ENCODE measurements at regions not wholly inside any gene's neighbourhood (a gene's known extent, or its start where the extent isn't known, plus 50 kb on each side); places are given as distances from the start of the nearest gene placed in this dataset.

- DNase-seq (ENCODE audit: low read depth in 2 of 2) = no peak
These were observed 102.2 kb downstream of the INSIG2 start for GRCh38 chr2:118190474-118190873.

GRCh38 chr2:118186858-118187254 lies 98.6 kb downstream of the INSIG2 start:
- no peak for DNase-seq (ENCODE audit: low read depth in 2 of 2)

- peak; percentile 83 to 88 for DNase-seq (ENCODE audit: low read depth in 2 of 2)
These were observed 98.0 kb downstream of the INSIG2 start for GRCh38 chr2:118186110-118186857.

GRCh38 chr2:118185210-118186109 lies 97.2 kb downstream of the INSIG2 start:
- DNase-seq (ENCODE audit: low read depth in 2 of 2) = peak; percentile 36 to 37

DNA sequence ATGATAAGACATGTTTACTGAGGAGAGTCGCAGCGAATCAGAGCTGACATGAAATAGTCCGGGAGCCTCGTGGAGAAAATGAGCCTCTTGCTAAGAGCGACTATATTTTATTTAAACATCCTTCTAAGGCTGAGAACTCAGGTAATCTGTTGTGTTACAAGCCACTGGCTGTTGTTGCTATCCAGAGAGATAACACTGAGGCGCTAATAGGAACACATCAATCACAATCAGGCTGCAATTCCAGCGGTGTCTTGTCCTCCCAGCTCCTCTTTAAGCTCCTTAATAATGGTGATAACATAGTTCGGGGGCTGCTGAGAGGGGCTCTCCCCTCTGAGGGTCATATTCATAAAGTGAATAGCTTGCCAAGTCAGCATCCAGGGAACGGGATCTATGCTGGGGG lies 95.1 kb downstream of the INSIG2 start:
- no peak for DNase-seq (ENCODE audit: low read depth in 2 of 2)

GRCh38 chr2:118179445-118179844 lies 91.2 kb downstream of the INSIG2 start:
- DNase-seq (ENCODE audit: low read depth in 2 of 2) = no peak

- DNase-seq (ENCODE audit: low read depth in 2 of 2) = no peak
These were observed 89.6 kb downstream of the INSIG2 start for GRCh38 chr2:118177884-118178283.

- DNase-seq (ENCODE audit: low read depth in 2 of 2) = no peak
These were observed 89.0 kb downstream of the INSIG2 start for GRCh38 chr2:118177318-118177717.

- DNase-seq (ENCODE audit: low read depth in 2 of 2) = no peak
These were observed 88.3 kb downstream of the INSIG2 start for GRCh38 chr2:118176601-118177000.

DNA sequence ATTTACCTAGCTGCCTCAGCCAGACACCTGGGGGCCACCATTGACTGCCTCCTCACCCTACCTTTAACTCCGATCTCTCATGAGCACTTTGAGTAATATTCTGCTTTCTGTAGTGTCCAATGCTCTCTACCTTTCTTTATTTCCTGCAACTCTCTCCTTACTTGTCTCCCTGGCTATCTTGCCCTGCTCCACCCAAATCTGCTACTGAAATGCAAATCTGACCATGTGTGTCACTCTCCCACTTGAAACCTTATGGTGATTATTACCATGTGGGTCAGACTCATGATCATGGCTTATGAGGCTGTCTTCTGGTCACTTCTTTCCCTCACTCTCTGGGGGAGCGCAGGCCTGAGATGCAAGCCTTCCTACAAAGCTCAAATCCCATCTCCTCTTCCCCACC lies 83.3 kb downstream of the INSIG2 start:
- DNase-seq (ENCODE audit: low read depth in 2 of 2) = no peak

GRCh38 chr2:118169359-118170005 lies 81.2 kb downstream of the INSIG2 start:
- DNase-seq (ENCODE audit: low read depth in 2 of 2) = no peak

GRCh38 chr2:118168615-118169014 lies 80.3 kb downstream of the INSIG2 start:
- no peak for DNase-seq (ENCODE audit: low read depth in 2 of 2)

DNA sequence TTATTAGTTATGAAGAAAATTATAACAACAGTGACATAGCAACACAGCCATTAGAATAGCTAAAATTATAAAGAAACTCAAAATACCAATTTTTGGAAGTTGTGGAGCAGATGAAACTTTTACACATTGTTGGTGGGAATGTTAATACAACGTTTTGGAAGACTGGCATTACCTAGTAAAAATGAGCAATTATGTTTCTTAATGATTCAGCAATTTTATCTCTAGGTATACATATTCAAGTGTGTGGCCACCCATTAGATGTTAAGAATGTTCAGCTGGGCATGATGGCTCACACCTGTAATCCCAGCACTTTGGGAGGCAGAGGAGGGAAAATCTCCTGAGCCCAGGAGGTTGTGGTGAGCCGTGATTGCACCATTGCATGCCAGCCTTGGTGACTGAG lies 78.8 kb downstream of the INSIG2 start:
- DNase-seq (ENCODE audit: low read depth in 2 of 2) = no peak

- DNase-seq (ENCODE audit: low read depth in 2 of 2) = no peak
These were observed 78.0 kb downstream of the INSIG2 start for GRCh38 chr2:118166242-118166641.

GRCh38 chr2:118165595-118165994 lies 77.3 kb downstream of the INSIG2 start:
- no peak for DNase-seq (ENCODE audit: low read depth in 2 of 2)

Measured in stimulated activated CD8-positive, alpha-beta memory T cell treated with anti-CD3 and anti-CD28 coated beads, Interleukin-15, amount 100 ng/mL, for 48 hours (primary cell).